ENCODE measurements at regions not wholly inside any gene's neighbourhood (a gene's known extent, or its start where the extent isn't known, plus 50 kb on each side); places are given as distances from the start of the nearest gene placed in this dataset.

DNA sequence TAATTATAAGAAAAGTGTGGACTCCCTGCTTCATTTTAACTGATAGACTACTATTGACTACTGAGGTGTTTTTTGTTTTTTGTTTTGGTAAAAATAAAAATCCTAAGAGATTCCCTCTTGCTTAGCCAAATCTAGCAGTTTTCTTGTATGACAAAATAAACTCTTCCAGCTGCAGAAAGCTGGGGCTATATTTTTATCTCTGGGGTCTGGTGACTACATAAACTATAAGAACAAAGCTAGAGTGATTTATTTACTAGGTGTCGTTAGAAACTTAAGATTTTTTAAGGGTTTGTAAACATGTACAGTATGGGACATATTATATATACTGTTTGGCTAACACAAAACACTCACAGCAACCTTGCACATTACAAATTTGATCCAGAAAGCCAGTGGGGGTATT, 467.4 kb upstream of the MPDZ start:
- DNase-seq (ENCODE audit: low read depth) = no peak
- H3K4me3 ChIP-seq (ENCODE audit: control insufficient read depth, low read depth, low read length) = no peak overlapping the region
- TF ChIP-seq, protein P1, sequence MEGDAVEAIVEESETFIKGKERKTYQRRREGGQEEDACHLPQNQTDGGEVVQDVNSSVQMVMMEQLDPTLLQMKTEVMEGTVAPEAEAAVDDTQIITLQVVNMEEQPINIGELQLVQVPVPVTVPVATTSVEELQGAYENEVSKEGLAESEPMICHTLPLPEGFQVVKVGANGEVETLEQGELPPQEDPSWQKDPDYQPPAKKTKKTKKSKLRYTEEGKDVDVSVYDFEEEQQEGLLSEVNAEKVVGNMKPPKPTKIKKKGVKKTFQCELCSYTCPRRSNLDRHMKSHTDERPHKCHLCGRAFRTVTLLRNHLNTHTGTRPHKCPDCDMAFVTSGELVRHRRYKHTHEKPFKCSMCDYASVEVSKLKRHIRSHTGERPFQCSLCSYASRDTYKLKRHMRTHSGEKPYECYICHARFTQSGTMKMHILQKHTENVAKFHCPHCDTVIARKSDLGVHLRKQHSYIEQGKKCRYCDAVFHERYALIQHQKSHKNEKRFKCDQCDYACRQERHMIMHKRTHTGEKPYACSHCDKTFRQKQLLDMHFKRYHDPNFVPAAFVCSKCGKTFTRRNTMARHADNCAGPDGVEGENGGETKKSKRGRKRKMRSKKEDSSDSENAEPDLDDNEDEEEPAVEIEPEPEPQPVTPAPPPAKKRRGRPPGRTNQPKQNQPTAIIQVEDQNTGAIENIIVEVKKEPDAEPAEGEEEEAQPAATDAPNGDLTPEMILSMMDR (IDR thresholded peaks at IDR 0.05; ENCODE audit: control insufficient read depth, insufficient read depth, low read depth, low read length, missing control alignments) = no peak

DNA sequence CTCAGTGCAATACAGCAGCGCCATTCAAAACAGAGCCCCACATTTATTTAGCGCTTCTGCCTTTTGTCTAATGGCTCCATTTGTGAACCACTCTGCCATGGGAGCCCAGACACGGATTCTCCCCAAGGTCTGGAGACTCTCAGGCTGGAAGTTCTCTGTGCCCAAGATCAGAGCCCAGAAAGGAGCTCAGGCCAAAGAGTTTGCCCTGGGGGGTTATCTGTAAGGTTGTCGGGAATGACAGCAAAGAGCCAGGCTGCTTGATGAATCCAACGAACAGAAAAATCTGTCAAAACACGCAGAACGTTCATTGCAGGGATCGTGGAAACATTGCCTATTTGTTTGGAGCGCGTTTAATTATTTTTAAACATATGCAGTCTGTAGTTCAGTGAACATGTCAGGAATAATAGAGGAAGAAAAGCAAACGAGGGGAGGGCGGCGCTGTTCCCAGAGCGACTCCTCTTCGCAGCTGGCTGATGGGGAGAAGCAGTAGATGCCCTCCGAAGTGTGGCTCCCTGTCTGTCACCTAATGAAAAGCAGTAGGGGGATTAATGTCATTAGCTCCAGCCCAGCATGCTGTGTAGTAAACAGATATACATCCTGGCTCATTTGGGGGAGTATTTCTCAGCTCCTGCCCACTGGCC, 464.9 kb upstream of the MPDZ start:
- no peak for DNase-seq (ENCODE audit: low read depth)
- H3K4me3 ChIP-seq (ENCODE audit: control insufficient read depth, low read depth, low read length) = no peak overlapping the region
- TF ChIP-seq, protein P1 (IDR thresholded peaks at IDR 0.05; ENCODE audit: control insufficient read depth, insufficient read depth, low read depth, low read length, missing control alignments) = no peak

DNA sequence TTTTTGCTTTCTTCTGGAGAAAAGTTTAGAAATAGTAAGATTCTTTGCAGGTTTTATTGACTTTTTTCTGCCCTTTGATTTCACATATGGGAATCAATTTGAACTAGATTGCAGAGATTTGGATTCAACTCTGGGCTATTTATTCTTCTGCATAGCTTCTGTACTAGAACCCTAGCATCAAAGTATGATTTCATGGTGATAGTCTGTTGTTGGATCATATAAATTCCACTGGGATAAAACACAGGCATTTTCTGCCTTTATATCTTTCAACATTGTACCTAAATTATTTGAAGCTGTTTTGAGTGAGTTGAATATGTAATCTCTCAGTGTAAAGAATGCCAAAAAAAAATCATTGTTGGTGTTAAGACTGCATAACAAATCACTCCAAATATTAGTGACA, 458.4 kb upstream of the MPDZ start:
- H3K4me3 ChIP-seq (ENCODE audit: control insufficient read depth, low read depth, low read length) = no peak overlapping the region
- DNase-seq (ENCODE audit: low read depth) = no peak
- TF ChIP-seq, protein P1 (IDR thresholded peaks at IDR 0.05; ENCODE audit: control insufficient read depth, insufficient read depth, low read depth, low read length, missing control alignments) = no peak

DNA sequence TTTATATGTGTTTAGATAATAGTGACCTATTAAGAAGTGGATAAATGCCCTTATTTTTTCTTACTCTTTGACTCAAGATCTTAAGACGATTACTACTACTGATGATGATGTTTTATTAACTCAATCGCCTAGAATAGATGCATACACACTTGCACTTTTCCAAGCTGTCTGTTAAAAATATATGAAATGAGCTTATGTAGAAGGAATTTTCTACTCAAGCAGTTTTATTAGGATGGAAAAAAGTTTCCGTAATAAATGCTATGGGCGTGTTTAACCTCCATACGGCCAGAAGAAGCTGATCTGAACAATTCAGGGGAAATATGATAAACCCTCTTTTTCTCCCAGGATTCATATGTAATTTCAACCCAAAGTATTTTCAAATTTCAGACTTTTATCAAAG, 455.7 kb upstream of the MPDZ start:
- no peak overlapping the region for H3K4me3 ChIP-seq (ENCODE audit: control insufficient read depth, low read depth, low read length)
- DNase-seq (ENCODE audit: low read depth) = no peak
- TF ChIP-seq, protein P1 (IDR thresholded peaks at IDR 0.05; ENCODE audit: control insufficient read depth, insufficient read depth, low read depth, low read length, missing control alignments) = no peak

DNA sequence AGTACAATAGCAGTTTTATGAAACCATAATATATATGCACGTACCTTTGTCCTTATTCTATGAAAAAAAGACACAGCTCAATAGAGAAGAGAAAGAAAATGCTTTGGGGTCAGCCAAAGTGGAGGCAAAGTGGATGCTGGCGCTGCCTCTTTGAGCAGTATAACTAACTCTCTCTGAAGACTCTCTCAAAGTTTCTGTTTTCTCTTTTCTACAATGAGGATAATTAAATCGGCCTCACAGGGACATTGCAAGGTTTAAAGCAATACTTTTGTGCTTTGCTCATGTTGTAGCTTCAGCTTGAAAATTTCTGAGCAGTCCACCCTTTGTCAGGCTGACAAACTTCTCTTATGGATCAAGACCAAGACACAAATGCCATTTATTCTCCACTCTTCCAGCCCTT, 455.1 kb upstream of the MPDZ start:
- H3K4me3 ChIP-seq (ENCODE audit: control insufficient read depth, low read depth, low read length) = no peak overlapping the region
- TF ChIP-seq, protein P1 (IDR thresholded peaks at IDR 0.05; ENCODE audit: control insufficient read depth, insufficient read depth, low read depth, low read length, missing control alignments) = no peak
- DNase-seq (ENCODE audit: low read depth) = no peak

DNA sequence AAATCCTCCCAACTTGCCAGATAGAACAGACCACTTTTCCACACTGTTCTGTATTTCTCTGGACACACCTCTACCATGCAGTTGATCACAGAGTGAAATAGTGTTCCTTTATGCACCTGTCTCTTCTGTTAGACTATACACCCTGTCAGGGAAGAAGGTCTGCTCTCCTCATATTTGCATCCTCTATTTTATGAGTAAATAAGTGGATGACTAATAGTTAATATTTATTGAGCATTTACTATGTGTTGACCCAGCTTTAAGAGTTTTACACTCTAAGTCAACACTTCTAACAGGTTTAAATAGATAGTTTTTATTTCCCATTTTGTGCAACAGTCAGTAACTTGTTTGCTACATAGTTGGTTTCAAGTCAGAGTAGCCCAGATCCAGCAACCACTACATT, 452.8 kb upstream of the MPDZ start:
- TF ChIP-seq, protein P1 (IDR thresholded peaks at IDR 0.05; ENCODE audit: control insufficient read depth, insufficient read depth, low read depth, low read length, missing control alignments) = no peak
- no peak for DNase-seq (ENCODE audit: low read depth)

DNA sequence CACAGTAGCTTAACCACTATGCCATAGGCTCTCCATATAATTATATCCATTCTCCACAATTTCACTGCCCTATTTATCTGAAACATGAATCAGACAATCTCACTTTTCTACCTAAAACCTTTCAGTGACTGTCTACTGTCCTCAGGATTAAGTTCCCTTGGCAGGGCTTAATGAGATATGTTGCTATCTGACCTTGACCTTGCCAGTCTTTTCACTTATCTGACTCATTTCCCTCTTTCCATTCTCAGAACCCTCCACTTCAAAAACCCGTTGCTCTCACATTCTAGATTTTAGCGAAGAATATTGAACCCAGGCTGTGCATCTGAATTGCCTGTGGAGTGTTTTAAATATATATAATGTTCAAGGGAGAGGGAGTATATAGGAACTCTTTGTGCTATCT, 452.1 kb upstream of the MPDZ start:
- no peak overlapping the region for H3K4me3 ChIP-seq (ENCODE audit: control insufficient read depth, low read depth, low read length)
- no peak for DNase-seq (ENCODE audit: low read depth)
- TF ChIP-seq, protein P1 (IDR thresholded peaks at IDR 0.05; ENCODE audit: control insufficient read depth, insufficient read depth, low read depth, low read length, missing control alignments) = no peak

More for the DNA sequence above, 452.8 kb upstream of the MPDZ start:
- H3K4me3 ChIP-seq (ENCODE audit: control insufficient read depth, low read depth, low read length) = no peak overlapping the region

Data from AG09309 (cell line).